ENCODE measurements at regions not wholly inside any gene's neighbourhood (a gene's known extent, or its start where the extent isn't known, plus 50 kb on each side); places are given as distances from the start of the nearest gene placed in this dataset.

GRCh38 chr3:118802325-118803095, 232.1 kb downstream of the IGSF11 start:
- TF ChIP-seq CTCF (IDR thresholded peaks at IDR 0.05; ENCODE audit: low read length), result no peak
- TF ChIP-seq EZH2 (optimal IDR thresholded peaks at IDR 0.05; ENCODE audit: low read depth, low read length), result no peak
- no peak for TF ChIP-seq EZH2phosphoT487 (IDR thresholded peaks at IDR 0.05; ENCODE audit: low read length)

Data from MM.1S (cell line).